IMR-90 (cell line): ENCODE measurements at regions not wholly inside any gene's neighbourhood (a gene's known extent, or its start where the extent isn't known, plus 50 kb on each side); places are given as distances from the start of the nearest gene placed in this dataset.

ENCODE experiments used
- ATAC-seq: fragments of 200-7000 bp; cut with Tn5 transposase; 2 replicates; pipeline ENCODE4 v1.9.1; 2020; ENCODE audit warnings: low read depth, mild to moderate bottlenecking, moderate library complexity
- BruUV-seq: library from RNA; stranded (reverse); fragments of 400-500 nt; replicated peaks from 2 replicates; lab custom pipeline; 2021; lab: Mats Ljungman, UMichigan
- CTCF ChIA-PET: fragments of 300-600 bp; formaldehyde crosslinking; extraction: SDS; loops from one replicate; lab custom pipeline; 2021; ENCODE audit warnings: antibody characterized with exemption; lab: Yijun Ruan, JAX
- POLR2A ChIA-PET: fragments of 300-600 bp; sonication (Branson Sonifier 250); formaldehyde crosslinking; loops from one replicate; lab custom pipeline; 2022; ENCODE audit warnings: antibody characterized with exemption; ENCODE audit not compliant: unreplicated experiment; lab: Charles Lee
- DNase-seq: peaks from one replicate; pipeline ENCODE4 v3.0.0; 2013
- H2AFZ ChIP-seq: replicated peaks from 2 replicates; pipeline ENCODE3; 2013; ENCODE audit warnings: low read length, mild to moderate bottlenecking; ENCODE audit not compliant: poor library complexity
- H2AK5ac ChIP-seq: 2 replicates; pipeline ENCODE4 v1.6.1; 2013; ENCODE audit warnings: low read depth, low read length, inconsistent platforms
- H2AK9ac ChIP-seq: replicated peaks from 2 replicates; pipeline ENCODE3; 2013; ENCODE audit warnings: mild to moderate bottlenecking, low read depth, low read length, moderate library complexity; ENCODE audit not compliant: poor library complexity
- H2BK120ac ChIP-seq: 2 replicates; pipeline ENCODE4 v1.6.1; 2013; ENCODE audit warnings: low read depth, low read length, inconsistent platforms
- H2BK15ac ChIP-seq: 3 replicates; pipeline ENCODE4 v1.6.1; 2013; ENCODE audit warnings: low read depth, low read length, inconsistent platforms
- H2BK20ac ChIP-seq: 2 replicates; pipeline ENCODE4 v1.6.1; 2013; ENCODE audit warnings: low read depth, mild to moderate bottlenecking, inconsistent platforms, low read length, moderate library complexity
- H2BK5ac ChIP-seq: 2 replicates; pipeline ENCODE4 v1.6.1; 2013; ENCODE audit warnings: mild to moderate bottlenecking, low read depth, low read length, inconsistent platforms; ENCODE audit not compliant: poor library complexity, severe bottlenecking
- H3K14ac ChIP-seq: replicated peaks from 2 replicates; pipeline ENCODE4 v1.6.1; 2013; ENCODE audit warnings: low read depth, low read length, inconsistent platforms
- H3K18ac ChIP-seq: 2 replicates; pipeline ENCODE4 v1.6.1; 2013; ENCODE audit warnings: low read depth, low read length, control low read depth
- H3K23ac ChIP-seq: 2 replicates; pipeline ENCODE4 v1.6.1; 2013; ENCODE audit warnings: low read depth, low read length, inconsistent platforms
- H3K27ac ChIP-seq: 2 replicates; pipeline ENCODE4 v1.5.1; 2013; ENCODE audit warnings: mild to moderate bottlenecking, control low read depth, low read length; ENCODE audit not compliant: insufficient read depth
- H3K27me3 ChIP-seq: 2 replicates; pipeline ENCODE4 v1.6.1; 2013; ENCODE audit warnings: low read length; ENCODE audit not compliant: control insufficient read depth, insufficient read depth
- H3K36me3 ChIP-seq: 2 replicates; pipeline ENCODE4 v1.6.1; 2013; ENCODE audit warnings: low read length, mixed read lengths; ENCODE audit not compliant: control insufficient read depth, insufficient read depth
- H3K4ac ChIP-seq: 2 replicates; pipeline ENCODE4 v1.6.1; 2013; ENCODE audit warnings: low read depth, low read length, inconsistent platforms
- H3K4me1 ChIP-seq: 2 replicates; pipeline ENCODE4 v1.6.1; 2013; ENCODE audit warnings: low read length, mixed read lengths; ENCODE audit not compliant: control insufficient read depth, insufficient read depth
- H3K4me2 ChIP-seq: 2 replicates; pipeline ENCODE4 v1.6.1; 2013; ENCODE audit warnings: low read depth, mild to moderate bottlenecking, control low read depth, low read length, moderate library complexity
- H3K4me3 ChIP-seq: 2 replicates; pipeline ENCODE4 v1.5.1; 2013; ENCODE audit warnings: low read depth, mild to moderate bottlenecking, control low read depth, low read length, moderate library complexity; ENCODE audit not compliant: insufficient read depth
- H3K56ac ChIP-seq: 2 replicates; pipeline ENCODE4 v1.6.1; 2013; ENCODE audit warnings: low read length, inconsistent platforms; ENCODE audit not compliant: insufficient read depth; ENCODE audit errors: extremely low read depth
- H3K79me1 ChIP-seq, 2 experiments: 2 replicates each; pipeline ENCODE4 v1.6.1; 2013; ENCODE audit warnings: low read length in 2 of 2, inconsistent platforms in 1 of 2, low read depth in 1 of 2
- H3K9ac ChIP-seq: 2 replicates; pipeline ENCODE4 v1.6.1; 2013; ENCODE audit warnings: low read depth, low read length, control low read depth
- H3K9me1 ChIP-seq: 2 replicates; pipeline ENCODE4 v1.6.1; 2013; ENCODE audit warnings: low read length, inconsistent platforms; ENCODE audit not compliant: insufficient read depth
- H3K9me3 ChIP-seq: 2 replicates; pipeline ENCODE4 v1.6.1; 2013; ENCODE audit warnings: low read length; ENCODE audit not compliant: control insufficient read depth, insufficient read depth
- H4K20me1 ChIP-seq: 2 replicates; pipeline ENCODE4 v1.6.1; 2013; ENCODE audit warnings: low read length, inconsistent platforms; ENCODE audit not compliant: insufficient read depth
- H4K5ac ChIP-seq: 2 replicates; pipeline ENCODE4 v1.6.1; 2013; ENCODE audit warnings: mild to moderate bottlenecking, low read depth, low read length, control low read depth
- H4K8ac ChIP-seq, 2 experiments: 2 replicates each; pipeline ENCODE4 v1.6.1; 2013; ENCODE audit warnings: low read depth in 2 of 2, low read length in 2 of 2, control low read depth in 1 of 2, inconsistent platforms in 1 of 2
- H4K91ac ChIP-seq: 2 replicates; pipeline ENCODE4 v1.6.1; 2013; ENCODE audit warnings: low read depth, low read length, inconsistent platforms; ENCODE audit not compliant: insufficient read depth
- CHD1 ChIP-seq: IDR thresholded peaks from 2 replicates; pipeline ENCODE4 v1.6.1; 2012; ENCODE audit warnings: low read depth, low read length, improper control_type of control experiment
- ELK1 ChIP-seq: fragments of 150-350 bp; IDR thresholded peaks from 2 replicates; pipeline ENCODE4 v1.6.1; 2016; ENCODE audit warnings: low read depth, mild to moderate bottlenecking, low read length, moderate library complexity, borderline replicate concordance
- FOS ChIP-seq: fragments of 150-350 bp; IDR thresholded peaks from 2 replicates; pipeline ENCODE4 v1.6.1; 2016; ENCODE audit warnings: low read depth, low read length
- MAFK ChIP-seq: IDR thresholded peaks from 2 replicates; pipeline ENCODE4 v1.6.1; 2012; ENCODE audit warnings: low read depth, low read length, improper control_type of control experiment
- MAZ ChIP-seq: IDR thresholded peaks from 2 replicates; pipeline ENCODE4 v1.6.1; 2012; ENCODE audit warnings: low read depth, mild to moderate bottlenecking, low read length, improper control_type of control experiment, moderate library complexity, borderline replicate concordance
- MXI1 ChIP-seq: IDR thresholded peaks from 2 replicates; pipeline ENCODE4 v1.6.1; 2012; ENCODE audit warnings: low read depth, mild to moderate bottlenecking, low read length, moderate library complexity, borderline replicate concordance
- NFE2L2 ChIP-seq: fragments of 150-350 bp; IDR thresholded peaks from 2 replicates; pipeline ENCODE4 v1.6.1; 2016; ENCODE audit warnings: low read depth, mild to moderate bottlenecking, low read length
- RAD21 ChIP-seq: IDR thresholded peaks from 2 replicates; pipeline ENCODE4 v1.6.1; 2012; ENCODE audit warnings: low read length, improper control_type of control experiment
- SMC3 ChIP-seq: fragments of 150-350 bp; IDR thresholded peaks from 2 replicates; pipeline ENCODE4 v1.6.1; 2016; ENCODE audit warnings: low read depth, mild to moderate bottlenecking, antibody characterized with exemption, low read length, moderate library complexity
- USF2 ChIP-seq: fragments of 150-350 bp; IDR thresholded peaks from 2 replicates; pipeline ENCODE4 v1.6.1; 2017; ENCODE audit warnings: mild to moderate bottlenecking, antibody characterized with exemption, low read length, low read depth
- WGBS, 2 experiments: methylation state at CpG; one replicate each; pipeline versions ENCODE4 v1.1.5 to v1.1.7; 2013; ENCODE audit warnings: missing lambda C conversion rate in 2 of 2; ENCODE audit not compliant: insufficient read length in 1 of 2; ENCODE audit errors: extremely low coverage in 2 of 2; 5-methylcytosine and 5-hydroxymethylcytosine counted together
- dilution Hi-C: fragments of 300-500 bp; cut with HindIII; formaldehyde crosslinking; loops from one replicate; pipeline ENCODE4 v1.14.3; 2018; ENCODE audit warnings: low sequenced_read_pairs; ENCODE audit not compliant: unreplicated experiment
- in situ Hi-C: fragments of 300-500 bp; cut with MboI; formaldehyde crosslinking; loops from 3 replicates; pipeline ENCODE4 v1.14.3; 2019; ENCODE audit warnings: low sequenced_read_pairs, inconsistent platforms, mixed read lengths
- intact Hi-C: fragments of 100-400 bp; cut with micrococcal nuclease; formaldehyde crosslinking; loops from 2 replicates; pipeline ENCODE4 v1.10.0; 2022

- POLR2A ChIA-PET: no interaction called here
- peak overlapping the region; percentile 52; the same call in 1 of the 2 replicates for H2AK5ac ChIP-seq
- 86% methylated on average over 1 of the region's 1 CpG; no CpG with 5 or more reads in 1 of the 2 experiments for WGBS, 2 experiments
- ATAC-seq: no peak
- no peaks in the 10 kb centered on the region; the same call in 1 of the 2 replicates for H3K4me1 ChIP-seq
- no peak overlapping the region for H3K4ac ChIP-seq
- H2BK20ac ChIP-seq: no peak overlapping the region
- no peak overlapping the region for H2BK120ac ChIP-seq
- no peak overlapping the region for H3K56ac ChIP-seq
- H3K9ac ChIP-seq: no peak overlapping the region
- H3K27me3 ChIP-seq: no peaks in the 10 kb centered on the region
- H4K20me1 ChIP-seq: no peaks in the 10 kb centered on the region
- TF ChIP-seq MXI1 (no peak), RAD21 (no peak), NFE2L2 (no peak), FOS (no peak), ELK1 (no peak), USF2 (no peak), MAFK (no peak), CHD1 (no peak), MAZ (no peak), SMC3 (no peak)
- no peak overlapping the region for H2BK15ac ChIP-seq
- CTCF ChIA-PET: no interaction called here
- H3K4me2 ChIP-seq: no peak overlapping the region
- H3K9me3 ChIP-seq: no peaks in the 10 kb centered on the region
- H3K27ac ChIP-seq: no peak overlapping the region
- dilution Hi-C loops (no loop called here), intact Hi-C loops (no loop called here), in situ Hi-C loops (no loop called here)
- H3K14ac ChIP-seq: 0 out of 2 replicates have a peak overlapping the region, but pooled peaks have one; percentile 8
- no peaks in the 10 kb centered on the region for H3K36me3 ChIP-seq
- H3K4me3 ChIP-seq: no peak overlapping the region
- no peak overlapping the region for H2BK5ac ChIP-seq
- H4K8ac ChIP-seq: no peak overlapping the region
- H2AK9ac ChIP-seq: no peak overlapping the region
- no peaks in the 10 kb centered on the region for H3K9me1 ChIP-seq
- DNase-seq: no peak
- no peaks in the 10 kb centered on the region for H3K79me1 ChIP-seq
- H2AFZ ChIP-seq: no peak overlapping the region
- H4K5ac ChIP-seq: no peak overlapping the region
- BruUV-seq: no TSS peak
- H4K91ac ChIP-seq: no peak overlapping the region
- no peak overlapping the region for H3K23ac ChIP-seq
- H3K18ac ChIP-seq: no peak overlapping the region; the same call in 1 of the 2 replicates
These were observed 316.9 kb upstream of the PRDM1 start for GRCh38 chr6:105769197-105769596.
